Liver (tissue), 8 donors: ENCODE measurements at regions not wholly inside any gene's neighbourhood (a gene's known extent, or its start where the extent isn't known, plus 50 kb on each side); places are given as distances from the start of the nearest gene placed in this dataset.
"Not testable (repeated sequence)": the region's sequence is repeated elsewhere in the genome, so short reads cannot be mapped to it uniquely, and the experiment has no call there.

Source experiments
- DNase-seq: peaks from one replicate; pipeline ENCODE4 v3.0.0-alpha.2; 2017; ENCODE audit warnings: low spot score
- H3K27ac ChIP-seq, 2 donors: one replicate each; pipeline ENCODE4 v1.7.0; 2013; ENCODE audit warnings: inconsistent platforms in 2 of 2, low read length in 2 of 2, control low read depth in 1 of 2, low read depth in 1 of 2, mild to moderate bottlenecking in 1 of 2
- H3K27me3 ChIP-seq, 4 donors: one replicate each; pipeline versions ENCODE4 v1.6.1 to v1.7.0; 2013; ENCODE audit warnings: low read length in 3 of 4, inconsistent platforms in 1 of 4, mild to moderate bottlenecking in 1 of 4, moderate library complexity in 1 of 4; ENCODE audit not compliant: control insufficient read depth in 4 of 4, insufficient read depth in 4 of 4
- H3K36me3 ChIP-seq, 4 donors: one replicate each; pipeline versions ENCODE4 v1.6.1 to v1.7.0; 2013; ENCODE audit warnings: low read length in 3 of 4, mild to moderate bottlenecking in 3 of 4, low read depth in 1 of 4, moderate library complexity in 1 of 4; ENCODE audit not compliant: control insufficient read depth in 4 of 4, insufficient read depth in 3 of 4
- H3K4me1 ChIP-seq, 4 donors: one replicate each; pipeline versions ENCODE4 v1.6.1 to v1.7.0; 2013; ENCODE audit warnings: low read length in 3 of 4, mild to moderate bottlenecking in 3 of 4, moderate library complexity in 1 of 4; ENCODE audit not compliant: control insufficient read depth in 4 of 4, insufficient read depth in 4 of 4
- H3K4me3 ChIP-seq, 3 donors: one replicate each; pipeline versions ENCODE4 v1.6.1 to v1.7.0; 2013; ENCODE audit warnings: low read length in 3 of 3, control low read depth in 1 of 3, low read depth in 1 of 3, mild to moderate bottlenecking in 1 of 3
- H3K9ac ChIP-seq, 2 donors: one replicate each; pipeline ENCODE4 v1.7.0; 2013; ENCODE audit warnings: low read length in 2 of 2, mild to moderate bottlenecking in 2 of 2, moderate library complexity in 2 of 2, control low read depth in 1 of 2, low read depth in 1 of 2
- H3K9me3 ChIP-seq, 4 donors: one replicate each; pipeline versions ENCODE4 v1.6.1 to v1.7.0; 2013; ENCODE audit warnings: low read length in 3 of 4; ENCODE audit not compliant: control insufficient read depth in 4 of 4
- ATF3 ChIP-seq: IDR thresholded peaks from 2 replicates; pipeline ENCODE4 v1.6.1; 2016; ENCODE audit warnings: antibody characterized with exemption
- EGR1 ChIP-seq, 2 donors: IDR thresholded peaks; 2 replicates each; pipeline ENCODE4 v1.6.1; 2016 to 2018; ENCODE audit warnings: antibody characterized with exemption in 2 of 2, low read depth in 2 of 2
- FOXA1 ChIP-seq: IDR thresholded peaks from 2 replicates; pipeline ENCODE4 v1.6.1; 2016; ENCODE audit warnings: antibody characterized with exemption
- GABPA ChIP-seq, 2 donors: IDR thresholded peaks in 1 of 2; conservative IDR thresholded peaks in 1 of 2; 2 replicates each; pipeline ENCODE4 v1.6.1; 2016; ENCODE audit warnings: antibody characterized with exemption in 2 of 2, mild to moderate bottlenecking in 1 of 2, moderate library complexity in 1 of 2
- HNF4A ChIP-seq, 2 donors: conservative IDR thresholded peaks; 2 replicates each; pipeline ENCODE4 v1.6.1; 2016; ENCODE audit warnings: antibody characterized with exemption in 2 of 2, mild to moderate bottlenecking in 2 of 2
- HNF4G ChIP-seq: IDR thresholded peaks from 2 replicates; pipeline ENCODE4 v1.6.1; 2016; ENCODE audit warnings: antibody characterized with exemption
- JUND ChIP-seq, 2 donors: IDR thresholded peaks; 2 replicates each; pipeline ENCODE4 v1.6.1; 2016; ENCODE audit warnings: antibody characterized with exemption in 2 of 2
- MAX ChIP-seq: IDR thresholded peaks from 2 replicates; pipeline ENCODE4 v1.6.1; 2016; ENCODE audit warnings: antibody characterized with exemption
- NR2F2 ChIP-seq: IDR thresholded peaks from 2 replicates; pipeline ENCODE4 v1.6.1; 2016; ENCODE audit warnings: antibody characterized with exemption
- RAD21 ChIP-seq, 2 donors: IDR thresholded peaks; 2 replicates each; pipeline ENCODE4 v1.6.1; 2016; ENCODE audit warnings: antibody characterized with exemption in 2 of 2, mild to moderate bottlenecking in 2 of 2
- REST ChIP-seq: IDR thresholded peaks from 2 replicates; pipeline ENCODE4 v1.6.1; 2016; ENCODE audit warnings: antibody characterized with exemption, mild to moderate bottlenecking
- SP1 ChIP-seq: IDR thresholded peaks from 2 replicates; pipeline ENCODE4 v1.6.1; 2018; ENCODE audit warnings: antibody characterized with exemption, mild to moderate bottlenecking
- YY1 ChIP-seq: IDR thresholded peaks from 2 replicates; pipeline ENCODE4 v1.6.1; 2016; ENCODE audit warnings: antibody characterized with exemption, mild to moderate bottlenecking
- ZBTB33 ChIP-seq: IDR thresholded peaks from 2 replicates; pipeline ENCODE4 v1.6.1; 2016; ENCODE audit warnings: antibody characterized with exemption
- WGBS: extraction: QIAGEN DNeasy Blood & Tissue Kit; methylation state at CpG from one replicate; pipeline ENCODE4 v1.1.7; 2013; 5-methylcytosine and 5-hydroxymethylcytosine counted together
- TF ChIP-seq, protein P1 (sequence below): fragments of 150-350 bp; IDR thresholded peaks from 2 replicates; pipeline ENCODE4 v1.5.1; 2017; ENCODE audit warnings: improper control_type of control experiment, low read depth, low read length; ENCODE audit not compliant: missing input control
- donor health status: healthy.
- donor health status: healthy.
- donor health status: healthy.
- donor health status: healthy.
- donor health status: healthy.

GRCh38 chr11:105357146-105357545 is 217.6 kb upstream of the CARD18 start:
- no peak overlapping the region for H3K27ac ChIP-seq
- no peaks in the 10 kb centered on the region for H3K9me3 ChIP-seq
- WGBS = 92% methylated on average over 1 of the region's 1 CpG
- no peaks in the 10 kb centered on the region for H3K36me3 ChIP-seq
- TF ChIP-seq GABPA (IDR thresholded peaks at IDR 0.05 in 1 of 2, conservative IDR thresholded peaks at IDR 0.05 in 1 of 2) (no peak), NR2F2 (no peak), RAD21 (IDR thresholded peaks at IDR 0.05) (no peak), JUND (IDR thresholded peaks at IDR 0.05) (no peak), MAX (no peak), ATF3 (no peak), ZBTB33 (no peak), SP1 (no peak), REST (no peak), HNF4G (no peak)
- no peak for DNase-seq
- no peak overlapping the region for H3K9ac ChIP-seq
- H3K27me3 ChIP-seq = no peaks in the 10 kb centered on the region
- H3K4me3 ChIP-seq = no peak overlapping the region
- no peaks in the 10 kb centered on the region for H3K4me1 ChIP-seq

DNA sequence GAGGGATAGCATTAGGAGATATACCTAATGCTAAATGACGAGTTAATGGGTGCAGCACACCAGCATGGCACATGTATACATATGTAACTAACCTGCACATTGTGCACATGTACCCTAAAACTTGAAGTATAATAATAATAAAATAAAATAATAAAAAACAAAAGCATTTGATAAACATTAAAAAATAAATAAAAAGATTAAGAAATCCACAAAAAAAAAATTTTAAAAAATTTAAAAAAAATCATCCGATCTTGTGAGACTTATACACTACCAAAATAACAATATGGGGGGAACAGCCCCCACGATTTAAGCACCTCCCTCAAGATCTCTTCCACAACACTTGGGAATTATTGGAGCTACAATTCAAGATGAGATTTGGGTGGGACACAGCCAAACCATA is 210.3 kb upstream of the CARD18 start:
- H3K27me3 ChIP-seq, H3K9ac ChIP-seq, H3K9me3 ChIP-seq, H3K27ac ChIP-seq, H3K4me1 ChIP-seq, H3K36me3 ChIP-seq, DNase-seq, H3K4me3 ChIP-seq: not testable (repeated sequence)
- 81% methylated on average over 2 of the region's 3 CpGs for WGBS

DNA sequence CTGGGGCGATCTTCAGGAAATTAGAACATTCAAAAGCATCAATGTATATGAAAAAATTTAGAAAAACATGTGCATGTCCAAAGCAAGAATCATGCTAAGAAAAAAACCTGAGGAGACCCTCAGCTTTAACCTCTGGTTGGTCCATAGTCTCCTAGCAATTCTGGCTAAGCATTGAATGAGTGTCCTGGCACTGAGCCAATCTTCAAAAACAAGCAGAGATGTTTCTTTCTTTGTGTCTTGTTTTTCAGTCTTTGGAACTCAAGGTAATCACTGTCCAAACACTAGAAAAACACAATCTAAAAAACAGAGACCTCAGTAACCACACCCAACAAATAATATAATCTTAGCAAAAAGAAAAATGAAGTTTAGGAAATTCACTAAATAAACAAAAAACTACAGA is 205.4 kb upstream of the CARD18 start:
- 75% methylated on average over 1 of the region's 1 CpG for WGBS
- no peaks in the 10 kb centered on the region for H3K36me3 ChIP-seq
- no peak for DNase-seq
- no peak overlapping the region for H3K4me3 ChIP-seq
- no peaks in the 10 kb centered on the region for H3K9me3 ChIP-seq
- H3K27ac ChIP-seq = no peak overlapping the region
- H3K27me3 ChIP-seq = no peaks in the 10 kb centered on the region
- H3K4me1 ChIP-seq = no peaks in the 10 kb centered on the region
- no peak overlapping the region for H3K9ac ChIP-seq
- TF ChIP-seq RAD21 (IDR thresholded peaks at IDR 0.05) (no peak), FOXA1 (no peak), HNF4G (no peak), SP1 (no peak), MAX (no peak), HNF4A (conservative IDR thresholded peaks at IDR 0.05) (no peak), ATF3 (no peak), GABPA (IDR thresholded peaks at IDR 0.05 in 1 of 2, conservative IDR thresholded peaks at IDR 0.05 in 1 of 2) (no peak), EGR1 (IDR thresholded peaks at IDR 0.05; ENCODE audit: low read depth in 2 of 2) (no peak), NR2F2 (no peak), ZBTB33 (no peak), YY1 (no peak)
- TF ChIP-seq, protein P1, sequence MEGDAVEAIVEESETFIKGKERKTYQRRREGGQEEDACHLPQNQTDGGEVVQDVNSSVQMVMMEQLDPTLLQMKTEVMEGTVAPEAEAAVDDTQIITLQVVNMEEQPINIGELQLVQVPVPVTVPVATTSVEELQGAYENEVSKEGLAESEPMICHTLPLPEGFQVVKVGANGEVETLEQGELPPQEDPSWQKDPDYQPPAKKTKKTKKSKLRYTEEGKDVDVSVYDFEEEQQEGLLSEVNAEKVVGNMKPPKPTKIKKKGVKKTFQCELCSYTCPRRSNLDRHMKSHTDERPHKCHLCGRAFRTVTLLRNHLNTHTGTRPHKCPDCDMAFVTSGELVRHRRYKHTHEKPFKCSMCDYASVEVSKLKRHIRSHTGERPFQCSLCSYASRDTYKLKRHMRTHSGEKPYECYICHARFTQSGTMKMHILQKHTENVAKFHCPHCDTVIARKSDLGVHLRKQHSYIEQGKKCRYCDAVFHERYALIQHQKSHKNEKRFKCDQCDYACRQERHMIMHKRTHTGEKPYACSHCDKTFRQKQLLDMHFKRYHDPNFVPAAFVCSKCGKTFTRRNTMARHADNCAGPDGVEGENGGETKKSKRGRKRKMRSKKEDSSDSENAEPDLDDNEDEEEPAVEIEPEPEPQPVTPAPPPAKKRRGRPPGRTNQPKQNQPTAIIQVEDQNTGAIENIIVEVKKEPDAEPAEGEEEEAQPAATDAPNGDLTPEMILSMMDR = no peak
